ENCODE measurements at regions not wholly inside any gene's neighbourhood (a gene's known extent, or its start where the extent isn't known, plus 50 kb on each side); places are given as distances from the start of the nearest gene placed in this dataset.

DNA sequence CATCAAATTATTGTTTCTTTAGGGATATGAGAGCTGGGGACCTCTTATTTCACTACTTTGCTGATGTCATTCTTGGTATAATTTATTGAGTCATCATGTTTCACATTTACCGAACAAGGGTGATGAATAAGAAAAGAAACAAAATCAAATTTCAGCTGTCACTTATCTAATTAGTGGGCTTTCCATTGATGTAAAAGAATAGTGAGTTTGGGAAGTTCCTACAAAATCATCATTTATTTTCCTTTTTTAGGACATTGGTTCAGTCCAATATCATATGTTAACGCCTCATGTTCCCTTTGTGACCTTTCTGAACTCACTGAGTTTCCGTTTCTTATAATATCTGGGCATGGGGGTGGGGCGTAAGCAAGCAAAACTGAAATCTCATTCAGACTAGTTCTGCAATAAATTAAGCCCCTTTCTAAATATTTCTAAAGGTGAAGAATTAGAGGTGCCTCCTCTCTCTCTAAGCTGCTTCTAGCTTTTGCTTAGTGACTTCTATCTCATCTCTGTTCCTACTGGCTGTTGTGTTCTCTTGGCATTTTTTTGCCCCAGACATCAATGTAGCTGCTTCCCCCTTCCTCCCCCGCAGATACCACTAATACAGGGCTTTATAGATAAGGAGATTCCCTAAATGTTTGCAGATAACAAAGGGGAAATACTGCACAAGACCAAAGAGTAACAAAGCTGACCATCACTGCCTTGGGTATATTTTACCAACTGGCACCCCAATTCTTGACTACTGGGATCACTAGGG, 238.0 kb upstream of the CTNNB1 start:
- TF ChIP-seq CTCF (IDR thresholded peaks at IDR 0.05; ENCODE audit: partially characterized antibody, unreplicated experiment) = no peak
- no peak overlapping the region for H3K4me3 Mint-ChIP-seq (ENCODE audit: unreplicated experiment)
- no peak overlapping the region for H3K27ac Mint-ChIP-seq (ENCODE audit: unreplicated experiment)
- no peak for DNase-seq
- no peaks in the 10 kb centered on the region for H3K27me3 Mint-ChIP-seq (ENCODE audit: unreplicated experiment)
- H3K36me3 Mint-ChIP-seq (ENCODE audit: unreplicated experiment) = peaks cover 1% of the 10 kb centered on the region
- H3K4me1 Mint-ChIP-seq (ENCODE audit: low read depth, unreplicated experiment) = no peaks in the 10 kb centered on the region
- H3K9me3 Mint-ChIP-seq (ENCODE audit: unreplicated experiment) = peaks cover 4% of the 10 kb centered on the region

- no peaks in the 10 kb centered on the region for H3K4me1 Mint-ChIP-seq (ENCODE audit: low read depth, unreplicated experiment)
- peaks cover 4% of the 10 kb centered on the region for H3K9me3 Mint-ChIP-seq (ENCODE audit: unreplicated experiment)
- peaks cover 5% of the 10 kb centered on the region for H3K36me3 Mint-ChIP-seq (ENCODE audit: unreplicated experiment)
- no peak overlapping the region for H3K27ac Mint-ChIP-seq (ENCODE audit: unreplicated experiment)
- DNase-seq = no peak
- H3K27me3 Mint-ChIP-seq (ENCODE audit: unreplicated experiment) = no peaks in the 10 kb centered on the region
- no peak overlapping the region for H3K4me3 Mint-ChIP-seq (ENCODE audit: unreplicated experiment)
- no peak for TF ChIP-seq CTCF (IDR thresholded peaks at IDR 0.05; ENCODE audit: partially characterized antibody, unreplicated experiment)
These were observed 236.6 kb upstream of the CTNNB1 start for GRCh38 chr3:40962721-40963120.

DNA sequence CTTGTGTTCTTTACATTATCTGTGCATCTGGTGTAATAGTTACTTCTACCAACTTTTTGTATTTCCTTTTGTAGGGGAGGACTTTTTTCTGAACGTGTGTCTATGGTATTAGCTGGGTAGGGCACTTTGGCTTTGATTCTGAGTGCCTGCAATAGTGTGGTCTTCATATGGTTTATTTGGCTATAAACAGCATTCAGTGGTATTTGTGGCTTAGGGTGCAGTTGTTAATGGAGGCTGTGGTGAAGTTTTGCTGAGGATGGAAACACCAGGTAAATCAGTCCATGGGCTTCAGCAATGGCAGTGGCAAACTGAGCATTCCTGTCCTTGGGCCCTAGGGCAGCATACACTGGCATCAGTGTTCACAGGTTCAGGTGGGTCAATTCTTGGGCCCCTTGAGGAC, 230.6 kb upstream of the CTNNB1 start:
- H3K27me3 Mint-ChIP-seq (ENCODE audit: unreplicated experiment) = no peaks in the 10 kb centered on the region
- H3K4me3 Mint-ChIP-seq (ENCODE audit: unreplicated experiment) = no peak overlapping the region
- peaks cover 1% of the 10 kb centered on the region for H3K4me1 Mint-ChIP-seq (ENCODE audit: low read depth, unreplicated experiment)
- H3K9me3 Mint-ChIP-seq (ENCODE audit: unreplicated experiment) = peaks cover 3% of the 10 kb centered on the region
- no peak for TF ChIP-seq CTCF (IDR thresholded peaks at IDR 0.05; ENCODE audit: partially characterized antibody, unreplicated experiment)
- H3K27ac Mint-ChIP-seq (ENCODE audit: unreplicated experiment) = no peak overlapping the region
- H3K36me3 Mint-ChIP-seq (ENCODE audit: unreplicated experiment) = peaks cover 5% of the 10 kb centered on the region
- DNase-seq = no peak

- Mint-ChIP-seq H3K4me1 (ENCODE audit: low read depth, unreplicated experiment) (peaks cover 7% of the 10 kb centered on the region), H3K4me3 (ENCODE audit: unreplicated experiment) (no peak overlapping the region), H3K36me3 (ENCODE audit: unreplicated experiment) (peaks cover 5% of the 10 kb centered on the region), H3K27ac (ENCODE audit: unreplicated experiment) (no peak overlapping the region), H3K27me3 (ENCODE audit: unreplicated experiment) (no peaks in the 10 kb centered on the region), H3K9me3 (ENCODE audit: unreplicated experiment) (peaks cover 1% of the 10 kb centered on the region)
- no peak for TF ChIP-seq CTCF (IDR thresholded peaks at IDR 0.05; ENCODE audit: partially characterized antibody, unreplicated experiment)
- no peak for DNase-seq
These were observed 230.0 kb upstream of the CTNNB1 start for GRCh38 chr3:40969341-40969740.

DNA sequence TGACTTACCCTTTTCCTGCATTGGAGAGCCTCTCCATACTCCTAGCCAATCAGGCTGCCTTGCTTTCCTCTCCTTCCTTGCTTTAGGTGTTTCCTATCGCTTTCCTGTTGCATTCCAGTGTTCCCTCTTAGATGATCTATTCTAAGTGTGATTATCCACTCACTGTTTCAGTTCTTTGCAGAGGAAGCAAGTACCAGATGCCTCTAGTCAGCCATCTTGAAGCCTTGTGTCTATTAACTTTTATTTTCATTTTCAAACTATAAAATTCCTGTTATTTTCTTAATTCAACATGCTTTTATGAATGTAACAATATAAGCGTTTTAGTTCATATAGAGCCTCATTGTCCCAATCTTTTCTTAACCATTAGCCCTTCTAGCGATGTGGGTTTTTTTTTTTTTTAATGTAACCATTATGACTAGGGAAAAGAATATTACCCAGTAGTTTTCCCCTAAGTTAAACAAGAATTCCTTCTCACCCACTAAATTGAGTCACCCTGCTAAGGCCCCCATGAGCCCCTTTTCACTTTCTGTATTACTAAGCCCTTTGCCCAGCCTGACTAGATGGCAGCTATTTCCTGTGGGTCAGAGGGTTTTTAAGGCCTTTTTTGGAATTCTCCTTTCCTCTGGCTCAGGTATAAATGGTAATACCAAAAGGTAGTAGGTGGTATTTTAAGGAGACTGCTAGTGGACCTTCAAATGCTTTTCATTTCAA, 229.4 kb upstream of the CTNNB1 start:
- Mint-ChIP-seq H3K27me3 (ENCODE audit: unreplicated experiment) (no peaks in the 10 kb centered on the region), H3K4me1 (ENCODE audit: low read depth, unreplicated experiment) (peaks cover 7% of the 10 kb centered on the region), H3K27ac (ENCODE audit: unreplicated experiment) (no peak overlapping the region), H3K4me3 (ENCODE audit: unreplicated experiment) (no peak overlapping the region), H3K36me3 (ENCODE audit: unreplicated experiment) (peaks cover 5% of the 10 kb centered on the region), H3K9me3 (ENCODE audit: unreplicated experiment) (no peaks in the 10 kb centered on the region)
- DNase-seq = no peak
- no peak for TF ChIP-seq CTCF (IDR thresholded peaks at IDR 0.05; ENCODE audit: partially characterized antibody, unreplicated experiment)
